Rectal smooth muscle tissue (tissue), 1 donor: ENCODE measurements at regions not wholly inside any gene's neighbourhood (a gene's known extent, or its start where the extent isn't known, plus 50 kb on each side); places are given as distances from the start of the nearest gene placed in this dataset.

Source experiments
- H3K27ac ChIP-seq: one replicate; pipeline ENCODE4 v1.7.0; 2013; ENCODE audit warnings: low read depth, low read length, inconsistent platforms
- H3K27me3 ChIP-seq: one replicate; pipeline ENCODE4 v1.7.0; 2013; ENCODE audit warnings: low read length; ENCODE audit not compliant: control insufficient read depth, insufficient read depth
- H3K36me3 ChIP-seq: one replicate; pipeline ENCODE4 v1.7.0; 2013; ENCODE audit warnings: low read length; ENCODE audit not compliant: control insufficient read depth, insufficient read depth
- H3K4me1 ChIP-seq: one replicate; pipeline ENCODE4 v1.7.0; 2013; ENCODE audit warnings: low read length; ENCODE audit not compliant: control insufficient read depth, insufficient read depth
- H3K4me3 ChIP-seq: one replicate; pipeline ENCODE4 v1.7.0; 2013; ENCODE audit warnings: low read length
- H3K9ac ChIP-seq: one replicate; pipeline ENCODE4 v1.7.0; 2013; ENCODE audit warnings: low read length

GRCh38 chr2:217661378-217661777, 341.4 kb downstream of the TNS1 start:
- Histone ChIP-seq H3K4me3 (no peak overlapping the region), H3K36me3 (no peaks in the 10 kb centered on the region), H3K4me1 (peaks cover 3% of the 10 kb centered on the region), H3K27ac (no peak overlapping the region), H3K9ac (no peak overlapping the region), H3K27me3 (no peaks in the 10 kb centered on the region)

GRCh38 chr2:217660423-217660822, 342.4 kb downstream of the TNS1 start:
- Histone ChIP-seq H3K4me1 (peaks cover 3% of the 10 kb centered on the region), H3K36me3 (no peaks in the 10 kb centered on the region), H3K4me3 (no peak overlapping the region), H3K27ac (no peak overlapping the region), H3K9ac (no peak overlapping the region), H3K27me3 (no peaks in the 10 kb centered on the region)

DNA sequence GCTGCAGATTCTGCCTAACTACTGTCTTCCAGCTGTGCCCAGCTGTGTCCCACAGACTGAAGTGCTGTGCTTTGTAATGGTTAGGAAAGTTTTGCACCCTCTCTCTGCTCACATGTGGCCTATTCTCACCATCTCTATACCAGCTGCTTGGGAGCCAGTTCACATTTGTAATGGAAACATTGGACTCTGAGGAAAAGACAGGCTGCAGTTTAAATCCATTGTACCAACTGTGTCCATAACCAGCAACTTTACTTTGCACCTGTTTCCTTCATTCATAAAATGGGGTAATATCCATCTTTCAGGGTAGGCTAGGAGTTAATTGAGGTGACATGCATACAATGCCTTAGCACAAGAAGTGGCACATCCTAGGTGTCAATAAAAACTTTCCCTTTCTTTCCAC, 344.0 kb downstream of the TNS1 start:
- Histone ChIP-seq H3K9ac (no peak overlapping the region), H3K4me3 (no peak overlapping the region), H3K27ac (no peak overlapping the region)

GRCh38 chr2:217657252-217657651, 345.5 kb downstream of the TNS1 start:
- Histone ChIP-seq H3K4me1 (peaks cover 15% of the 10 kb centered on the region), H3K36me3 (no peaks in the 10 kb centered on the region), H3K27ac (no peak overlapping the region), H3K9ac (no peak overlapping the region), H3K27me3 (no peaks in the 10 kb centered on the region), H3K4me3 (no peak overlapping the region)

More for the DNA sequence above, 344.0 kb downstream of the TNS1 start:
- Histone ChIP-seq H3K4me1 (peaks cover 7% of the 10 kb centered on the region), H3K36me3 (no peaks in the 10 kb centered on the region), H3K27me3 (no peaks in the 10 kb centered on the region)

GRCh38 chr2:217656316-217656715, 346.5 kb downstream of the TNS1 start:
- no peak overlapping the region for H3K27ac ChIP-seq
- H3K27me3 ChIP-seq = no peaks in the 10 kb centered on the region
- no peak overlapping the region for H3K4me3 ChIP-seq
- H3K4me1 ChIP-seq = peaks cover 12% of the 10 kb centered on the region
- H3K36me3 ChIP-seq = no peaks in the 10 kb centered on the region
- no peak overlapping the region for H3K9ac ChIP-seq

DNA sequence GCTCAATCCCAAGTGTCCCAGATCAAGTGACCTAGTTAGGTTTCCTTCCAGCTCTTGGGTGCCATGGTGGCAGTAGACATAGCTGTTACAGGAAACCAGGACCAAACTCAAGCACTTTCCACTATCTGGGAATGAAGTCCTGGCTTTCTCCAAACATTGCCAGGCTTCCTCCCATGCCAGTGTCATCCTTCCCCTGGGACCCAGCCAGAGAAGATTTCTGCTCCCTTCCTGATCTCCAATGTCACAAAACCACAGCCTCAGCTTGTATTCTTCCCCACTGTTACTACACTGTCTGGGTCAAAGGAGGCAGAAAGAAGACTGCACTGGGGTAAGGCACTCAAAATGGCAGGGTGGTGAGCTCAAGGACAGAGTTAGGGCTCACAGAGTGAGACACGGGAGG, 347.1 kb downstream of the TNS1 start:
- no peak overlapping the region for H3K9ac ChIP-seq
- peaks cover 12% of the 10 kb centered on the region for H3K4me1 ChIP-seq
- no peaks in the 10 kb centered on the region for H3K27me3 ChIP-seq
- H3K27ac ChIP-seq = no peak overlapping the region
- H3K36me3 ChIP-seq = no peaks in the 10 kb centered on the region
- H3K4me3 ChIP-seq = no peak overlapping the region

DNA sequence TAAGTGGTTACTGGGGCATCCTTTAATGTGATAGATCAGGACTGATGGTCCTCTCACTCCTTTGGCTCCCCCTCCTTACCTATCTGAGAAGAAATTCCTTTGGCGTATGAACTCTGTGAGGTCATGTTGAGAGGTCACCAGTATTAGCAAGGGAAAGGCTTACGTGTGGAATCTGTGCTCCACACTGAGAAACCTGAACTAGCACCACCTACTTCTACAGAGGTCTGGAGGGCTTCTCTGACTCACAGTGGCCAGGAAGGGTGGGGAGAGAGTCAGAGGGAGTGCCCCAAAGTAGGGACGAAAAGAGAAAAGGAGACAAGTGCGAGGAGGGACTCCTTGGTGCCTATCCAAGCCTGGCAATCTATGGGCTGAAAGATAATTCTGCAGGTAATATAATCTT, 348.6 kb downstream of the TNS1 start:
- no peak overlapping the region for H3K9ac ChIP-seq
- H3K4me3 ChIP-seq = no peak overlapping the region
- H3K4me1 ChIP-seq = peaks cover 12% of the 10 kb centered on the region
- H3K27me3 ChIP-seq = no peaks in the 10 kb centered on the region
- no peak overlapping the region for H3K27ac ChIP-seq
- no peaks in the 10 kb centered on the region for H3K36me3 ChIP-seq

GRCh38 chr2:217652761-217653639, 349.8 kb downstream of the TNS1 start:
- H3K36me3 ChIP-seq = no peaks in the 10 kb centered on the region
- H3K27ac ChIP-seq = peak overlapping the region; percentile 68
- no peaks in the 10 kb centered on the region for H3K27me3 ChIP-seq
- no peak overlapping the region for H3K4me3 ChIP-seq
- H3K9ac ChIP-seq = no peak overlapping the region
- peaks cover 12% of the 10 kb centered on the region for H3K4me1 ChIP-seq

GRCh38 chr2:217650716-217651360, 352.0 kb downstream of the TNS1 start:
- H3K27ac ChIP-seq = peak overlapping the region; percentile 3
- no peaks in the 10 kb centered on the region for H3K36me3 ChIP-seq
- H3K4me3 ChIP-seq = no peak overlapping the region
- H3K4me1 ChIP-seq = peaks cover 12% of the 10 kb centered on the region
- H3K9ac ChIP-seq = no peak overlapping the region
- H3K27me3 ChIP-seq = no peaks in the 10 kb centered on the region

DNA sequence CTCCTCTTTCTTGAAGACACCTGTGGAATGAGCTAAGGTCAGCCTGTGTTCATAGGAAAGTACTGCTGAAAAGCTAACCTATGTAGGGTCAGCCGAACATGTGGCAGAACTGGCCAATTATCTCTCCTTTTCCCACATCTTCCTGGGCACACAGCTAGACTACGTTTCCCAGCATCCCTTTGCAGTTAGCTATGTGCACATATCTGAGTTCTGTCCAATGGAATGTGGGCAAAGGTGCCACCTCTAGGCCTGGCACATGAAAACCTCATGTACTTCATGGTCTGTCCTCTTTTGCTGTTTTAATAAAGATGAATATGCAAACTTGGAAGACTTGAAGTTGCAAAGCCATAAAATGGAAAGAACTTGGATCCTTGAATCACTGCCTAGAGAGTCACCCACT, 352.6 kb downstream of the TNS1 start:
- H3K27me3 ChIP-seq = no peaks in the 10 kb centered on the region
- no peak overlapping the region for H3K4me3 ChIP-seq
- H3K9ac ChIP-seq = no peak overlapping the region
- H3K36me3 ChIP-seq = no peaks in the 10 kb centered on the region
- H3K27ac ChIP-seq = no peak overlapping the region
- peaks cover 12% of the 10 kb centered on the region for H3K4me1 ChIP-seq

DNA sequence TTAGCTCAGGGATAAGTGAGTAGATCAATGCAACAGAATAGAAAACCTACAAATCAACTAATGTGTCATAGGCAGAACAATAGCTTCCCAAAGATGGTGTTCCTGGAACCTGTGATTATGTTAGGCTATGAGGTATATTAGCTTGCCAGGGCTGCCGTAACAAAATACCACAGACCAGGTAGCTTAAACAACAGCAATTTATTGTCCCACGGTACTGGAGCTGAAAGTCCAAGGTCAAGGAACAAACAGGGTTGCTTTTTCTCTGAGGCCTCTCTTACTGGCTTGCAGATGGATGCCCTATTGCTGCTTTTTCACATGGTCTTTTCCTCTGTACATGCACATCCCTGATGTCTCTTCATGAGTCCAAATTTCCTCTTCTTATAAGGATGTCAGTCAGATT, 354.9 kb downstream of the TNS1 start:
- Histone ChIP-seq H3K27ac (no peak overlapping the region), H3K36me3 (no peaks in the 10 kb centered on the region), H3K27me3 (no peaks in the 10 kb centered on the region), H3K9ac (no peak overlapping the region), H3K4me1 (peaks cover 5% of the 10 kb centered on the region), H3K4me3 (no peak overlapping the region)

DNA sequence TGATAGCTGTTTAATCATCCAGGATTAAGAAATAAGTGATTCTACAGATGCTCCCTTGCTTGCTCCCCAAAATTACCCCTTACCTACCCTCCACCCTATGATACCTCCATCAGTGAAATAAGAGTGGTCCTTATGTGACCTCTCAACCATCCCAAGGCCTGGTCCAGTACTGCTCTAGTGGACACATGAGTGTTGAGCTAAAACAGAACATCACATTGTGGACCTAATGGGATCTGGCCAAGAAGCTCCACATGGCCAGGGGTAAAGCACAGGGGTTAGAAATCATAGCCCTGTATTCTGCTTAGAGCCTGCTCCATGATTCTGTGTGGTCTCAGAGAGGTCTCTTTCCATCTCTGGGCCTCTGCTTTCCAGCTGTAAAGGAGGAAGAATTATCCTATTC, 355.6 kb downstream of the TNS1 start:
- Histone ChIP-seq H3K36me3 (no peaks in the 10 kb centered on the region), H3K27me3 (no peaks in the 10 kb centered on the region), H3K4me1 (peaks cover 3% of the 10 kb centered on the region), H3K4me3 (no peak overlapping the region), H3K9ac (no peak overlapping the region), H3K27ac (no peak overlapping the region)

DNA sequence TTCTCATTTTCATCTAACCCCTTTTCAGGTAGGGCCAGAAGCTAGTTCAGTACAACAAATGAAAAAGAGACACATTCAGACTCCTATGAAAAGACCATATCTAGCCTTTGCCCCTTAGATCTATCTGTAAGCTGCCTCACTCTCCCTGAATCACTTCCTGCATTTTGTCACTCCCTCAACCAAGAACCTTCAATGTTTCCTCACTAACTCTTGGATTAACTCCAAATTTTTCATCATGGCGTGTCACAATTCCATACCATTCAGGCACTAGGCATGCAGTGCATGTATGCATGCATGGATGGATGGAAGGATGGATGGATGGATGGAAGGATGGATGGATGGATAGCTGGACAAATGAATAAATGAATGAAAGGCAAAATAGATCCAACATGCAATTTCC, 356.9 kb downstream of the TNS1 start:
- peaks cover 3% of the 10 kb centered on the region for H3K4me1 ChIP-seq
- H3K27ac ChIP-seq = no peak overlapping the region
- H3K36me3 ChIP-seq = no peaks in the 10 kb centered on the region
- H3K4me3 ChIP-seq = no peak overlapping the region
- H3K9ac ChIP-seq = no peak overlapping the region
- H3K27me3 ChIP-seq = no peaks in the 10 kb centered on the region
